D721Med (cell line): ENCODE measurements at regions not wholly inside any gene's neighbourhood (a gene's known extent, or its start where the extent isn't known, plus 50 kb on each side); places are given as distances from the start of the nearest gene placed in this dataset.

Experiments used
- DNase-seq: peaks from one replicate; pipeline ENCODE4 v3.0.0; 2011; ENCODE audit warnings: low spot score; ENCODE audit not compliant: insufficient read length
- FAIRE-seq: peaks from 2 replicates; lab custom pipeline; 2011; peaks lifted over from hg19 to GRCh38; lab: Jason Lieb, UNC
- TF ChIP-seq, protein P1 (sequence below): IDR thresholded peaks from 2 replicates; pipeline ENCODE4 v1.5.1; 2012; ENCODE audit warnings: mild to moderate bottlenecking, control low read depth; ENCODE audit not compliant: insufficient read depth; ENCODE audit errors: missing control alignments

DNA sequence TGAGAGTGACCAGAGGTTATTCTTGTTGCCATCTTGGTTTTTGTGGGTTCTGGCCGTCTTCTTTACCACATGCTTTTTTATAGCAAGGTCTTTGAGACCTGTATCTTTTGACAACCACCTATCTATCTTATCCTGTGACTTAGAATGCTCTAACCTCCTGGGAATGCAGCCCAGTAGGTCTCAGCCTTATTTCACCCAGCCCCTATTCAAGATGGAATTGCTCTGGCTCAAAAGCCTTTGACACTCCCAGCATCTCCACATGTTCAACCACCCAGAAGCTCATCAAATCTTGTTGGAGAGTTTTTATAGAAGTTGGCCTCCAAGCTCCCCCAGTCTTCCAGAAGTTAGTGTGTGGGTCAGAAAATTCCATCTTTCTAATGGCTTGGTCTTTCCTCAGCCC, 464.3 kb upstream of the NRP1 start:
- no peak for DNase-seq

DNA sequence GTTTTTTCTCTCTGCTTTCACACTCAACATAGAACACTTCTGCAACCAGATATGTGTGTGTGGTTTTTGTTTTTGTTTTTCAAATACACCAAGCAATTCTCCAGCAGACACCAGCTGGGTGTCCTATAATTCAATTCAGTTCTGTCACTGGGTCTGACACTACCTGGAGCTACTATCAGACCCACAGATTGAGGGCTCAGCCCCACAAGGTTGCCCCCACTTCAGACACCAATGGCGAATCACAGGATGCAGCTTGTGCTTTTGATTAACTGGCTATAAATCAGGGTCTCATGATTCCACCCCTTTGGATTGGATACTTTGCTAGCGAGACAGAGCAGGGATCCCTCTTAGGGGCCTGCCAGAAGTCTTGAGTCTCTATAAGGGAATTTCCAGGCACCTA, 462.2 kb upstream of the NRP1 start:
- DNase-seq (no peak), FAIRE-seq (no peak)
- TF ChIP-seq, protein P1, sequence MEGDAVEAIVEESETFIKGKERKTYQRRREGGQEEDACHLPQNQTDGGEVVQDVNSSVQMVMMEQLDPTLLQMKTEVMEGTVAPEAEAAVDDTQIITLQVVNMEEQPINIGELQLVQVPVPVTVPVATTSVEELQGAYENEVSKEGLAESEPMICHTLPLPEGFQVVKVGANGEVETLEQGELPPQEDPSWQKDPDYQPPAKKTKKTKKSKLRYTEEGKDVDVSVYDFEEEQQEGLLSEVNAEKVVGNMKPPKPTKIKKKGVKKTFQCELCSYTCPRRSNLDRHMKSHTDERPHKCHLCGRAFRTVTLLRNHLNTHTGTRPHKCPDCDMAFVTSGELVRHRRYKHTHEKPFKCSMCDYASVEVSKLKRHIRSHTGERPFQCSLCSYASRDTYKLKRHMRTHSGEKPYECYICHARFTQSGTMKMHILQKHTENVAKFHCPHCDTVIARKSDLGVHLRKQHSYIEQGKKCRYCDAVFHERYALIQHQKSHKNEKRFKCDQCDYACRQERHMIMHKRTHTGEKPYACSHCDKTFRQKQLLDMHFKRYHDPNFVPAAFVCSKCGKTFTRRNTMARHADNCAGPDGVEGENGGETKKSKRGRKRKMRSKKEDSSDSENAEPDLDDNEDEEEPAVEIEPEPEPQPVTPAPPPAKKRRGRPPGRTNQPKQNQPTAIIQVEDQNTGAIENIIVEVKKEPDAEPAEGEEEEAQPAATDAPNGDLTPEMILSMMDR: no peak

More for the DNA sequence above, 464.3 kb upstream of the NRP1 start:
- FAIRE-seq: no peak
- TF ChIP-seq, protein P1: no peak

GRCh38 chr10:33795529-33795928, 461.1 kb upstream of the NRP1 start:
- TF ChIP-seq, protein P1: no peak
- no peak for DNase-seq
- no peak for FAIRE-seq

DNA sequence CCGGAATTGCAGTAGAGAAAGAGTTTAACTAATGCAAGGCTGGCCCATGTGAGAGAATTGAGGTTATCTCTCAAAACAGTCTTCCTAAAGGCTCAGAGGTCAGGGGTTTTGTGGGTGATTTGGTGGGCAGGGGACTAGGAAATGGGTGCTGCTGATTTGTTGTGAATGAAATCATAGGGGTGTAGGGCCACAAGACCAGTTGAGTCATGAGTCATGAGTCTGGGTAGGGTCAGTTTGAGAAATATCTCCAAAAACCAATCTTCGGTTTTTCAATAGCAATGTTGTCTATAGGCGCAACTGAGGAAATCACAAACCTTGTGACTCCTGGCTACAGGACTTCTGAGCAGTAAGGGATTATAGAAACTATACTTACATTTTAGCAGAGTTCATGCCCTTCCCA, 460.0 kb upstream of the NRP1 start:
- no peak for FAIRE-seq
- DNase-seq: no peak
- TF ChIP-seq, protein P1: no peak

DNA sequence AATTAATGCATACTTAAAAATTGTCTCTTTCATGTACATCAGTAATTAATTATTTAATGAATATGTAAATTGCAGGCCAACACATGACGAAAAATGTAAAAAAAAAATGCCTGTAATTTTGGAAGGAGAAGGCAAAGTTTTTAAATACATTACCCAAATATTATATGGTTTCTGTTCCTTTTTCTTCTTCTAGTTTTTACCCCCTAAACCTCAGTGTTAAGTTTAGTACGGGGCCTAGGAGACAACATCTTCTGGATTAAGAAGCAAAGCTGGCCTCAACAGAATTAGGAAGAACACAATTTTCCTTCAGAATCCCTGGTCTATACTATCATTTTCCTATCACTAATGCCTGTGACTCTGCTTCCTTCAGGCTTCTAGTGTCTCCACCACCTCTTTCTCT, 459.3 kb upstream of the NRP1 start:
- FAIRE-seq: no peak
- DNase-seq: no peak
- TF ChIP-seq, protein P1: no peak

- FAIRE-seq: no peak
- TF ChIP-seq, protein P1: no peak
- DNase-seq: no peak
Measured at GRCh38 chr10:33791272-33791660, 456.8 kb upstream of the NRP1 start.

- TF ChIP-seq, protein P1: no peak
Measured at GRCh38 chr10:33790521-33791271, 456.2 kb upstream of the NRP1 start.

More at GRCh38 chr10:33790521-33791271, 456.2 kb upstream of the NRP1 start:
- DNase-seq: no peak
- no peak for FAIRE-seq
